ENCODE measurements at regions not wholly inside any gene's neighbourhood (a gene's known extent, or its start where the extent isn't known, plus 50 kb on each side); places are given as distances from the start of the nearest gene placed in this dataset.

- no peak overlapping the region for H3K4me3 ChIP-seq (ENCODE audit: low read length in 3 of 3)
- H3K27me3 ChIP-seq (ENCODE audit: control insufficient read depth in 3 of 3, insufficient read depth in 3 of 3, low read length in 3 of 3) = peaks cover 8 to 23% (median 13%) of the 10 kb centered on the region in 3 donors
- no peak overlapping the region for H3K9ac ChIP-seq (ENCODE audit: low read depth in 1 of 3, low read length in 3 of 3)
- no peaks in the 10 kb centered on the region for H3K9me3 ChIP-seq (ENCODE audit: control insufficient read depth in 3 of 3, low read length in 3 of 3)
- H3K4me1 ChIP-seq (ENCODE audit: control insufficient read depth in 3 of 3, insufficient read depth in 3 of 3, low read length in 3 of 3) = no peaks in the 10 kb centered on the region
- H3K36me3 ChIP-seq (ENCODE audit: control insufficient read depth in 3 of 3, insufficient read depth in 3 of 3, low read length in 3 of 3) = no peaks in the 10 kb centered on the region
- no peak overlapping the region for H3K27ac ChIP-seq (ENCODE audit: low read depth, low read length)
Measured at GRCh38 chr10:131615150-131615549, 285.7 kb upstream of the PPP2R2D start.

GRCh38 chr10:131616040-131616439 is 284.8 kb upstream of the PPP2R2D start:
- Histone ChIP-seq H3K36me3 (ENCODE audit: control insufficient read depth in 3 of 3, insufficient read depth in 3 of 3, low read length in 3 of 3) (no peaks in the 10 kb centered on the region), H3K4me3 (ENCODE audit: low read length in 3 of 3) (no peak overlapping the region), H3K27me3 (ENCODE audit: control insufficient read depth in 3 of 3, insufficient read depth in 3 of 3, low read length in 3 of 3) (peaks cover 8 to 26% (median 13%) of the 10 kb centered on the region in 3 donors), H3K27ac (ENCODE audit: low read depth, low read length) (no peak overlapping the region), H3K4me1 (ENCODE audit: control insufficient read depth in 3 of 3, insufficient read depth in 3 of 3, low read length in 3 of 3) (no peaks in the 10 kb centered on the region), H3K9ac (ENCODE audit: low read depth in 1 of 3, low read length in 3 of 3) (no peak overlapping the region), H3K9me3 (ENCODE audit: control insufficient read depth in 3 of 3, low read length in 3 of 3) (no peaks in the 10 kb centered on the region)

GRCh38 chr10:131617113-131617858 is 283.5 kb upstream of the PPP2R2D start:
- Histone ChIP-seq H3K36me3 (ENCODE audit: control insufficient read depth in 3 of 3, insufficient read depth in 3 of 3, low read length in 3 of 3) (no peaks in the 10 kb centered on the region), H3K27me3 (ENCODE audit: control insufficient read depth in 3 of 3, insufficient read depth in 3 of 3, low read length in 3 of 3) (peaks cover 8 to 29% (median 19%) of the 10 kb centered on the region in 3 donors), H3K27ac (ENCODE audit: low read depth, low read length) (no peak overlapping the region), H3K4me3 (ENCODE audit: low read length in 3 of 3) (no peak overlapping the region), H3K4me1 (ENCODE audit: control insufficient read depth in 3 of 3, insufficient read depth in 3 of 3, low read length in 3 of 3) (no peaks in the 10 kb centered on the region), H3K9me3 (ENCODE audit: control insufficient read depth in 3 of 3, low read length in 3 of 3) (no peaks in the 10 kb centered on the region), H3K9ac (ENCODE audit: low read depth in 1 of 3, low read length in 3 of 3) (no peak overlapping the region)

GRCh38 chr10:131618587-131619267 is 282.1 kb upstream of the PPP2R2D start:
- Histone ChIP-seq H3K27ac (ENCODE audit: low read depth, low read length) (no peak overlapping the region), H3K36me3 (ENCODE audit: control insufficient read depth in 3 of 3, insufficient read depth in 3 of 3, low read length in 3 of 3) (no peaks in the 10 kb centered on the region), H3K27me3 (ENCODE audit: control insufficient read depth in 3 of 3, insufficient read depth in 3 of 3, low read length in 3 of 3) (peaks cover 8 to 26% (median 21%) of the 10 kb centered on the region in 3 donors), H3K9ac (ENCODE audit: low read depth in 1 of 3, low read length in 3 of 3) (no peak overlapping the region), H3K4me1 (ENCODE audit: control insufficient read depth in 3 of 3, insufficient read depth in 3 of 3, low read length in 3 of 3) (no peaks in the 10 kb centered on the region), H3K4me3 (ENCODE audit: low read length in 3 of 3) (no peak overlapping the region), H3K9me3 (ENCODE audit: control insufficient read depth in 3 of 3, low read length in 3 of 3) (no peaks in the 10 kb centered on the region)

- no peak overlapping the region for H3K4me3 ChIP-seq (ENCODE audit: low read length in 3 of 3)
- H3K4me1 ChIP-seq (ENCODE audit: control insufficient read depth in 3 of 3, insufficient read depth in 3 of 3, low read length in 3 of 3) = no peaks in the 10 kb centered on the region
- H3K36me3 ChIP-seq (ENCODE audit: control insufficient read depth in 3 of 3, insufficient read depth in 3 of 3, low read length in 3 of 3) = no peaks in the 10 kb centered on the region
- H3K9me3 ChIP-seq (ENCODE audit: control insufficient read depth in 3 of 3, low read length in 3 of 3) = no peaks in the 10 kb centered on the region
- H3K27ac ChIP-seq (ENCODE audit: low read depth, low read length) = no peak overlapping the region
- H3K27me3 ChIP-seq (ENCODE audit: control insufficient read depth in 3 of 3, insufficient read depth in 3 of 3, low read length in 3 of 3) = peaks cover 4 to 22% (median 19%) of the 10 kb centered on the region in 3 donors
- no peak overlapping the region for H3K9ac ChIP-seq (ENCODE audit: low read depth in 1 of 3, low read length in 3 of 3)
Measured at GRCh38 chr10:131620314-131620713, 280.5 kb upstream of the PPP2R2D start.

GRCh38 chr10:131620904-131621303 is 279.9 kb upstream of the PPP2R2D start:
- no peaks in the 10 kb centered on the region for H3K36me3 ChIP-seq (ENCODE audit: control insufficient read depth in 3 of 3, insufficient read depth in 3 of 3, low read length in 3 of 3)
- no peak overlapping the region for H3K27ac ChIP-seq (ENCODE audit: low read depth, low read length)
- no peak overlapping the region for H3K4me3 ChIP-seq (ENCODE audit: low read length in 3 of 3)
- H3K9ac ChIP-seq (ENCODE audit: low read depth in 1 of 3, low read length in 3 of 3) = no peak overlapping the region
- H3K27me3 ChIP-seq (ENCODE audit: control insufficient read depth in 3 of 3, insufficient read depth in 3 of 3, low read length in 3 of 3) = peaks cover 0 to 17% (median 16%) of the 10 kb centered on the region in 3 donors
- H3K9me3 ChIP-seq (ENCODE audit: control insufficient read depth in 3 of 3, low read length in 3 of 3) = no peaks in the 10 kb centered on the region
- H3K4me1 ChIP-seq (ENCODE audit: control insufficient read depth in 3 of 3, insufficient read depth in 3 of 3, low read length in 3 of 3) = no peaks in the 10 kb centered on the region

GRCh38 chr10:131621784-131622624 is 278.8 kb upstream of the PPP2R2D start:
- Histone ChIP-seq H3K27me3 (ENCODE audit: control insufficient read depth in 3 of 3, insufficient read depth in 3 of 3, low read length in 3 of 3) (peaks cover 0 to 16% (median 12%) of the 10 kb centered on the region in 3 donors), H3K4me3 (ENCODE audit: low read length in 3 of 3) (no peak overlapping the region), H3K9me3 (ENCODE audit: control insufficient read depth in 3 of 3, low read length in 3 of 3) (no peaks in the 10 kb centered on the region), H3K36me3 (ENCODE audit: control insufficient read depth in 3 of 3, insufficient read depth in 3 of 3, low read length in 3 of 3) (no peaks in the 10 kb centered on the region), H3K9ac (ENCODE audit: low read depth in 1 of 3, low read length in 3 of 3) (no peak overlapping the region), H3K27ac (ENCODE audit: low read depth, low read length) (no peak overlapping the region), H3K4me1 (ENCODE audit: control insufficient read depth in 3 of 3, insufficient read depth in 3 of 3, low read length in 3 of 3) (no peaks in the 10 kb centered on the region)

- Histone ChIP-seq H3K4me1 (ENCODE audit: control insufficient read depth in 3 of 3, insufficient read depth in 3 of 3, low read length in 3 of 3) (no peaks in the 10 kb centered on the region), H3K9ac (ENCODE audit: low read depth in 1 of 3, low read length in 3 of 3) (no peak overlapping the region), H3K27me3 (ENCODE audit: control insufficient read depth in 3 of 3, insufficient read depth in 3 of 3, low read length in 3 of 3) (peaks cover 0 to 8% (median 6%) of the 10 kb centered on the region in 3 donors), H3K27ac (ENCODE audit: low read depth, low read length) (no peak overlapping the region), H3K9me3 (ENCODE audit: control insufficient read depth in 3 of 3, low read length in 3 of 3) (peaks cover 0 to 3% (median 0%) of the 10 kb centered on the region in 3 donors), H3K4me3 (ENCODE audit: low read length in 3 of 3) (no peak overlapping the region), H3K36me3 (ENCODE audit: control insufficient read depth in 3 of 3, insufficient read depth in 3 of 3, low read length in 3 of 3) (no peaks in the 10 kb centered on the region)
Measured at GRCh38 chr10:131625041-131625440, 275.8 kb upstream of the PPP2R2D start.

- H3K9ac ChIP-seq (ENCODE audit: low read depth in 1 of 3, low read length in 3 of 3) = no peak overlapping the region
- H3K4me1 ChIP-seq (ENCODE audit: control insufficient read depth in 3 of 3, insufficient read depth in 3 of 3, low read length in 3 of 3) = no peaks in the 10 kb centered on the region
- H3K4me3 ChIP-seq (ENCODE audit: low read length in 3 of 3) = no peak overlapping the region
- H3K36me3 ChIP-seq (ENCODE audit: control insufficient read depth in 3 of 3, insufficient read depth in 3 of 3, low read length in 3 of 3) = no peaks in the 10 kb centered on the region
- H3K27me3 ChIP-seq (ENCODE audit: control insufficient read depth in 3 of 3, insufficient read depth in 3 of 3, low read length in 3 of 3) = peaks cover 0 to 8% (median under 1%) of the 10 kb centered on the region in 3 donors
- H3K9me3 ChIP-seq (ENCODE audit: control insufficient read depth in 3 of 3, low read length in 3 of 3) = peaks cover 0 to 3% (median 0%) of the 10 kb centered on the region in 3 donors
- no peak overlapping the region for H3K27ac ChIP-seq (ENCODE audit: low read depth, low read length)
Measured at GRCh38 chr10:131626274-131626673, 274.5 kb upstream of the PPP2R2D start.
